Glutamatergic neuron (in vitro differentiated cells): ENCODE measurements at regions not wholly inside any gene's neighbourhood (a gene's known extent, or its start where the extent isn't known, plus 50 kb on each side); places are given as distances from the start of the nearest gene placed in this dataset.
A peak's percentile ranks its signal among the peaks of the same experiment; 100 is the strongest.

Experiments used
- DNase-seq: peaks from one replicate; pipeline ENCODE4 v3.0.0; 2022
- H3K27ac Mint-ChIP-seq: one replicate; pipeline ENCODE4 v1.8.0; 2020; ENCODE audit warnings: mild to moderate bottlenecking, mixed read lengths, inconsistent platforms; ENCODE audit not compliant: unreplicated experiment
- H3K27me3 Mint-ChIP-seq: one replicate; pipeline ENCODE4 v1.8.0; 2020; ENCODE audit warnings: mild to moderate bottlenecking, moderate library complexity, mixed read lengths, inconsistent platforms; ENCODE audit not compliant: unreplicated experiment
- H3K36me3 Mint-ChIP-seq: one replicate; pipeline ENCODE4 v1.8.0; 2020; ENCODE audit warnings: mild to moderate bottlenecking, mixed read lengths, inconsistent platforms; ENCODE audit not compliant: unreplicated experiment
- H3K4me1 Mint-ChIP-seq: one replicate; pipeline ENCODE4 v1.8.0; 2020; ENCODE audit warnings: mild to moderate bottlenecking, low read depth, mixed read lengths, inconsistent platforms; ENCODE audit not compliant: unreplicated experiment
- H3K4me3 Mint-ChIP-seq: one replicate; pipeline ENCODE4 v1.8.0; 2020; ENCODE audit warnings: mild to moderate bottlenecking, mixed read lengths, inconsistent platforms; ENCODE audit not compliant: unreplicated experiment
- H3K9me3 Mint-ChIP-seq: one replicate; pipeline ENCODE4 v1.8.0; 2020; ENCODE audit warnings: mild to moderate bottlenecking, moderate library complexity, mixed read lengths, inconsistent platforms; ENCODE audit not compliant: unreplicated experiment
- CTCF ChIP-seq: fragments of 200-600 bp; sonication (generic); IDR thresholded peaks from one replicate; pipeline ENCODE4 v1.5.0; 2021; ENCODE audit not compliant: partially characterized antibody, unreplicated experiment

- Mint-ChIP-seq H3K36me3 (no peaks in the 10 kb centered on the region), H3K27me3 (no peaks in the 10 kb centered on the region), H3K4me3 (no peak overlapping the region), H3K4me1 (peaks cover 19% of the 10 kb centered on the region), H3K9me3 (no peaks in the 10 kb centered on the region), H3K27ac (no peak overlapping the region)
- TF ChIP-seq CTCF: no peak
- no peak for DNase-seq
Measured at GRCh38 chr6:167744681-167745669, 81.7 kb upstream of the AFDN start.

- Mint-ChIP-seq H3K4me1 (peaks cover 19% of the 10 kb centered on the region), H3K27me3 (no peaks in the 10 kb centered on the region), H3K27ac (no peak overlapping the region), H3K9me3 (no peaks in the 10 kb centered on the region), H3K36me3 (no peaks in the 10 kb centered on the region), H3K4me3 (no peak overlapping the region)
- TF ChIP-seq CTCF: no peak
- no peak for DNase-seq
Measured at GRCh38 chr6:167745670-167746389, 80.9 kb upstream of the AFDN start.

- H3K4me1 Mint-ChIP-seq: peaks cover 19% of the 10 kb centered on the region
- no peaks in the 10 kb centered on the region for H3K36me3 Mint-ChIP-seq
- no peak for TF ChIP-seq CTCF
- peaks cover 1% of the 10 kb centered on the region for H3K27me3 Mint-ChIP-seq
- H3K27ac Mint-ChIP-seq: no peak overlapping the region
- DNase-seq: no peak
- no peaks in the 10 kb centered on the region for H3K9me3 Mint-ChIP-seq
- H3K4me3 Mint-ChIP-seq: no peak overlapping the region
Measured at GRCh38 chr6:167746390-167746907, 80.3 kb upstream of the AFDN start.

- no peak for TF ChIP-seq CTCF
- peaks cover 19% of the 10 kb centered on the region for H3K4me1 Mint-ChIP-seq
- no peak overlapping the region for H3K4me3 Mint-ChIP-seq
- H3K27me3 Mint-ChIP-seq: peaks cover 1% of the 10 kb centered on the region
- H3K9me3 Mint-ChIP-seq: no peaks in the 10 kb centered on the region
- no peaks in the 10 kb centered on the region for H3K36me3 Mint-ChIP-seq
- peak overlapping the region; percentile 2 for H3K27ac Mint-ChIP-seq
- DNase-seq: no peak
Measured at GRCh38 chr6:167746975-167747374, 79.7 kb upstream of the AFDN start.

GRCh38 chr6:167747645-167748044, 79.1 kb upstream of the AFDN start:
- no peak overlapping the region for H3K4me3 Mint-ChIP-seq
- TF ChIP-seq CTCF: no peak
- H3K36me3 Mint-ChIP-seq: no peaks in the 10 kb centered on the region
- H3K27me3 Mint-ChIP-seq: peaks cover 1% of the 10 kb centered on the region
- H3K4me1 Mint-ChIP-seq: peaks cover 19% of the 10 kb centered on the region
- H3K9me3 Mint-ChIP-seq: no peaks in the 10 kb centered on the region
- DNase-seq: no peak
- H3K27ac Mint-ChIP-seq: no peak overlapping the region
